MM.1S (cell line): ENCODE measurements at regions not wholly inside any gene's neighbourhood (a gene's known extent, or its start where the extent isn't known, plus 50 kb on each side); places are given as distances from the start of the nearest gene placed in this dataset.

ENCODE experiments used
- CTCF ChIP-seq: fragments of 300-600 bp; sonication (generic); IDR thresholded peaks from 2 replicates; pipeline ENCODE4 v1.5.1; 2016; ENCODE audit warnings: antibody characterized with exemption, low read length, mixed read lengths
- EZH2 ChIP-seq: fragments of 300-600 bp; sonication (generic); optimal IDR thresholded peaks from 2 replicates; pipeline ENCODE3; 2017; ENCODE audit warnings: low read depth, mild to moderate bottlenecking, antibody characterized with exemption, low read length, mixed read lengths
- EZH2phosphoT487 ChIP-seq: fragments of 300-600 bp; sonication (generic); IDR thresholded peaks from 2 replicates; pipeline ENCODE4 v1.6.1; 2018; ENCODE audit warnings: antibody characterized with exemption, low read length

- TF ChIP-seq EZH2phosphoT487 (no peak), CTCF (no peak), EZH2 (no peak)
Observed at GRCh38 chr15:58334803-58335202, 97.0 kb upstream of the LIPC start.
